Mesenchymal stem cell (in vitro differentiated cells and primary cell): ENCODE measurements at regions not wholly inside any gene's neighbourhood (a gene's known extent, or its start where the extent isn't known, plus 50 kb on each side); places are given as distances from the start of the nearest gene placed in this dataset.
A peak's percentile ranks its signal among the peaks of the same experiment; 100 is the strongest.

ENCODE experiments used
- DNase-seq: peaks from one replicate; pipeline ENCODE4 v3.0.0-alpha.2; 2013
- H2AFZ ChIP-seq: one replicate; pipeline ENCODE4 v1.6.1; 2013; ENCODE audit warnings: low read depth, mild to moderate bottlenecking, control low read depth, inconsistent platforms, low read length, moderate library complexity
- H2AK5ac ChIP-seq: 2 replicates; pipeline ENCODE4 v1.6.1; 2013; ENCODE audit warnings: low read length, moderate library complexity, mild to moderate bottlenecking, inconsistent platforms; ENCODE audit not compliant: severe bottlenecking
- H2BK120ac ChIP-seq: one replicate; pipeline ENCODE4 v1.6.1; 2013; ENCODE audit warnings: low read depth, mild to moderate bottlenecking, inconsistent platforms, low read length, moderate library complexity
- H2BK12ac ChIP-seq, 2 experiments: one replicate each; pipeline ENCODE4 v1.6.1; 2013; ENCODE audit warnings: inconsistent platforms in 2 of 2, low read length in 2 of 2, mild to moderate bottlenecking in 2 of 2, moderate library complexity in 2 of 2, control low read depth in 1 of 2
- H2BK15ac ChIP-seq: one replicate; pipeline ENCODE4 v1.6.1; 2013; ENCODE audit warnings: mild to moderate bottlenecking, low read depth, inconsistent platforms; ENCODE audit not compliant: poor library complexity, severe bottlenecking
- H2BK5ac ChIP-seq: 2 replicates; pipeline ENCODE4 v1.6.1; 2013; ENCODE audit warnings: low read depth, mild to moderate bottlenecking, low read length, control low read depth, inconsistent platforms; ENCODE audit not compliant: poor library complexity, severe bottlenecking
- H3K14ac ChIP-seq, 2 experiments: one replicate each; pipeline ENCODE4 v1.6.1; 2013; ENCODE audit warnings: inconsistent platforms in 2 of 2, low read length in 2 of 2, control low read depth in 1 of 2, mild to moderate bottlenecking in 1 of 2, moderate library complexity in 1 of 2
- H3K18ac ChIP-seq, 2 experiments: one replicate each; pipeline ENCODE4 v1.6.1; 2013; ENCODE audit warnings: inconsistent platforms in 2 of 2, low read length in 2 of 2, control low read depth in 1 of 2, low read depth in 1 of 2, mild to moderate bottlenecking in 1 of 2
- H3K23ac ChIP-seq, 2 experiments: one replicate each; pipeline ENCODE4 v1.6.1; 2013; ENCODE audit warnings: inconsistent platforms in 2 of 2, low read length in 2 of 2, mild to moderate bottlenecking in 2 of 2, moderate library complexity in 2 of 2, control low read depth in 1 of 2
- H3K27ac ChIP-seq: 2 replicates; pipeline ENCODE4 v1.5.1; 2013; ENCODE audit warnings: mild to moderate bottlenecking, moderate library complexity, low read length, control low read depth, inconsistent platforms; ENCODE audit not compliant: poor library complexity, severe bottlenecking
- H3K27me3 ChIP-seq, 2 experiments: 2 replicates each; pipeline versions ENCODE4 v1.6.1 to v1.7.0; 2013; ENCODE audit warnings: low read length in 2 of 2, mild to moderate bottlenecking in 2 of 2, moderate library complexity in 2 of 2, control low read depth in 1 of 2, inconsistent platforms in 1 of 2; ENCODE audit not compliant: control insufficient read depth in 1 of 2, insufficient read depth in 1 of 2
- H3K36me3 ChIP-seq, 2 experiments: 2 replicates each; pipeline versions ENCODE4 v1.6.1 to v1.7.0; 2013; ENCODE audit warnings: low read length in 2 of 2, control low read depth in 1 of 2, inconsistent platforms in 1 of 2, low read depth in 1 of 2, mild to moderate bottlenecking in 1 of 2; ENCODE audit not compliant: insufficient read depth in 2 of 2, control insufficient read depth in 1 of 2
- H3K4ac ChIP-seq, 2 experiments: one replicate each; pipeline ENCODE4 v1.6.1; 2013; ENCODE audit warnings: inconsistent platforms in 2 of 2, low read length in 2 of 2, mild to moderate bottlenecking in 2 of 2, moderate library complexity in 2 of 2, control low read depth in 1 of 2, low read depth in 1 of 2
- H3K4me1 ChIP-seq: 2 replicates; pipeline ENCODE4 v1.6.1; 2013; ENCODE audit warnings: low read depth, low read length, control low read depth; ENCODE audit not compliant: control insufficient read depth, insufficient read depth
- H3K4me2 ChIP-seq: 2 replicates; pipeline ENCODE4 v1.6.1; 2013; ENCODE audit warnings: low read length, mild to moderate bottlenecking, inconsistent platforms; ENCODE audit not compliant: poor library complexity, severe bottlenecking
- H3K4me3 ChIP-seq, 2 experiments: 2 replicates each; pipeline versions ENCODE4 v1.5.1 to v1.7.0; 2013; ENCODE audit warnings: low read length in 2 of 2, mild to moderate bottlenecking in 2 of 2, control low read depth in 1 of 2, low read depth in 1 of 2; ENCODE audit not compliant: insufficient read depth in 1 of 2
- H3K79me1 ChIP-seq: replicated peaks from 2 replicates; pipeline ENCODE4 v1.6.1; 2013; ENCODE audit warnings: mild to moderate bottlenecking, control low read depth, low read length, inconsistent platforms; ENCODE audit not compliant: poor library complexity, severe bottlenecking
- H3K9ac ChIP-seq: 2 replicates; pipeline ENCODE4 v1.7.0; 2013; ENCODE audit warnings: mild to moderate bottlenecking, low read length, moderate library complexity
- H3K9me3 ChIP-seq: 2 replicates; pipeline ENCODE4 v1.7.0; 2013; ENCODE audit warnings: mild to moderate bottlenecking, low read length; ENCODE audit not compliant: control insufficient read depth
- H4K8ac ChIP-seq: one replicate; pipeline ENCODE4 v1.6.1; 2013; ENCODE audit warnings: inconsistent platforms, mild to moderate bottlenecking, low read length, moderate library complexity
- H4K91ac ChIP-seq: one replicate; pipeline ENCODE4 v1.6.1; 2013; ENCODE audit warnings: mild to moderate bottlenecking, low read length, inconsistent platforms
- WGBS: methylation state at CpG from one replicate; pipeline ENCODE4 v1.1.7; 2013; ENCODE audit warnings: mixed read lengths; 5-methylcytosine and 5-hydroxymethylcytosine counted together

DNA sequence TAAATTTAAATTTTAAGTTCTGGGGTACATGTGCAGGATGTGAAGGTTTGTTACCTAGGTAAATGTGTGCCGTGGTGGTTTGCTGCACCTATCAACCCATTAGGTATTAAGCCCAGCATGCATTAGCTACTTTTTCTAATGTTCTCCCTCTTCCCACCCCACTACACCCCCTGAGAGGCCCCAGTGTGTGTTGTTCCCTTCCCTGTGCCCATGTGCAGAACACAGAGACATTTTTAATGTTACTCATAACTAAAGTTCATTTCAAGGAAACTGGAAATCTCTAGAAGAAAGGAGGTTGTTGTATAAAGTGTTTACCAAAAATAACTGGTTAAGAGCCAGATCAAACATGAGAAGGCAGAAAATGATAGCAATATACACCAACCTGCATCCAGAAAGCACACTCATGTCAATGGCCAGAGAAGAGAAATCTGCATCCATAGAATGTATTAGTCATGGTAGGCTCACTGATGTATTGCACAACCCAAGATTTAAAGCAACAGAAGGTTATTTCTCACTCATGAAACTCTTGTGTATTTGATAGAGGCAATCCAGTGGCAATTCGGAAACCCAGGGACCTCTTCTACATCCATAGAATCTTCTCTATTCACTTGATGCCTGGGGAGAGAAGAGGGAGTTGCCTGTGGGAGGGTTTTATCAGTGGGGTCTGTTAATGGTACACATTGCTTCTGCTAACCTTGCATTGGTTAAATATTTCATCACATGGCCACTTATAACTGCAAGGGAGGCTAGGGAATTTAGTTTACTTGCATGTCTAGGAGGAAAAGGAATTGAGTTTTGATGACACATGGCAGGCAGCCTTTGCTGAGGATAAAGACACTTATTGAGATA is 321.9 kb upstream of the RASGRP1 start:
- no peaks in the 10 kb centered on the region for H3K79me1 ChIP-seq
- peak overlapping the region; percentile 39 for H4K8ac ChIP-seq
- no peak overlapping the region for H2AK5ac ChIP-seq
- peak overlapping the region; percentile 50 for H2BK120ac ChIP-seq
- WGBS, result 60% methylated on average over 1 of the region's 2 CpGs
- peak overlapping the region; percentile 30 for H3K9ac ChIP-seq
- peak; percentile 94 for DNase-seq
- no peak overlapping the region for H2BK5ac ChIP-seq
- H4K91ac ChIP-seq, result no peak overlapping the region
- H3K36me3 ChIP-seq, result no peaks in the 10 kb centered on the region
- no peak overlapping the region for H3K4me2 ChIP-seq
- H3K9me3 ChIP-seq, result no peaks in the 10 kb centered on the region
- H3K27ac ChIP-seq, result peak overlapping the region; percentile 54
- peak overlapping the region in 1 of 2 experiments; percentile 98 for H3K4ac ChIP-seq
- no peak overlapping the region for H3K4me3 ChIP-seq
- H3K4me1 ChIP-seq, result peaks cover 4% of the 10 kb centered on the region
- peak overlapping the region; percentile 72 to 76 for H3K18ac ChIP-seq
- no peak overlapping the region for H3K23ac ChIP-seq
- peak overlapping the region; percentile 7 to 72 for H2BK12ac ChIP-seq
- no peaks in the 10 kb centered on the region for H3K27me3 ChIP-seq
- no peak overlapping the region for H2BK15ac ChIP-seq
- H2AFZ ChIP-seq, result no peak overlapping the region
- H3K14ac ChIP-seq, result no peak overlapping the region

DNA sequence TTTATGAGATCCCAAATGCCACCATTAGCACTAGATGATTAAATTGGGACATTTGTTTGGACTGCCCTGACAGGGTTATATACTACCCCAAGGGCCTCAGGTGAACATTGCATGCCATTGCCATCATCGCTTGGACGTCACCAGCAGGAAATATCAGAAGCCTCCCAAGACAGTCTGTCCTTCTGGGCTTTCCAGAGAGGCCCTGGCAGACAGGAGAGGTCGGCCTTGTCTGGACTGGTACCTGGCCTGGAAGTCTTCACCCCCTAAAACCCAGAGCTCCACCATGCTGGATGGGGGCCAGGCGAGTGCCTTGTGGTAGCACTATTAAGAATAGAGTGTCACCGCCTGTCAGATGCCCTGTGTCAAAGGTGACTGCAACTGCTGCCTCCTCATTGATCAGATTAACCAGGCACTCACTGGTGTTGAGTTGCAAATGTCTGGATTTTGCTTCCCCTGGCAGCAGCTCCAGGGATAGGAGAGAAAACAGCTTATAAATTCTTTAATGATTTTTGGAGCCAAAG is 324.1 kb upstream of the RASGRP1 start:
- Histone ChIP-seq H3K4me2 (no peak overlapping the region), H2BK12ac (peak overlapping the region; percentile 90 to 91), H2BK5ac (no peak overlapping the region), H4K8ac (peak overlapping the region; percentile 41), H3K14ac (no peak overlapping the region), H4K91ac (no peak overlapping the region), H3K18ac (peak overlapping the region; percentile 22 to 56), H3K27me3 (no peaks in the 10 kb centered on the region), H2BK15ac (no peak overlapping the region), H3K4me1 (peaks cover 8% of the 10 kb centered on the region), H3K4me3 (no peak overlapping the region), H3K4ac (peak overlapping the region in 1 of 2 experiments; percentile 67), H2AK5ac (peak overlapping the region; percentile 23), H3K79me1 (no peaks in the 10 kb centered on the region), H3K9ac (no peak overlapping the region), H2AFZ (no peak overlapping the region), H3K23ac (no peak overlapping the region), H3K9me3 (no peaks in the 10 kb centered on the region), H2BK120ac (peak overlapping the region; percentile 82), H3K36me3 (no peaks in the 10 kb centered on the region), H3K27ac (no peak overlapping the region)
- no peak for DNase-seq
- 88% methylated on average over 5 of the region's 5 CpGs for WGBS

DNA sequence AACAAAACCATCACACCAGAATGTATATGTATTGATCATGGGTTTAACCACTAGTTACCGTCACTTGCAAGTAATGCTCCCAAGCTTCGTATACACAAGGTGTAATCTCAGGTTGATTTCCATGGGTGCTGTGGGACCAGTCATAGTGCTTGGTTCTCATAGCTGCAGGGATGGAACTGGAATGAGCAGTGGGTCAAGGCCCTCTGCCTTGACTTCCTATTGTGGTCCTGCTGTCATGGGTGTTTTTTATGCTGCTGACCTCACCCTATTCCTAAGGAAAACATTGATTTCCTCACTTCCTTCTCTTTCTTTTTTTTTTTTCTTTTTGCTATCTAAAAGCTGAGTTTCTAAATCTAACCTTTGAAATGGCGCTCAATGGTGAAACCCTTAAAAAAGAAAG is 325.6 kb upstream of the RASGRP1 start:
- Histone ChIP-seq H3K36me3 (no peaks in the 10 kb centered on the region), H2BK12ac (peak overlapping the region; percentile 29 to 70)
- 97% methylated on average over 2 of the region's 3 CpGs for WGBS

GRCh38 chr15:38893925-38894242 is 329.3 kb upstream of the RASGRP1 start:
- Histone ChIP-seq H3K18ac (peak overlapping the region in 1 of 2 experiments; percentile 31), H3K27me3 (no peaks in the 10 kb centered on the region), H3K27ac (peak overlapping the region; percentile 97), H2BK5ac (peak overlapping the region; percentile 97), H3K9ac (peak overlapping the region; percentile 28), H3K9me3 (no peaks in the 10 kb centered on the region), H2BK120ac (no peak overlapping the region), H3K14ac (no peak overlapping the region), H3K4ac (no peak overlapping the region), H2BK15ac (no peak overlapping the region), H3K36me3 (no peaks in the 10 kb centered on the region), H4K8ac (no peak overlapping the region), H2AK5ac (no peak overlapping the region), H3K4me1 (peaks cover 9% of the 10 kb centered on the region), H4K91ac (no peak overlapping the region), H3K79me1 (no peaks in the 10 kb centered on the region), H3K4me2 (no peak overlapping the region), H3K23ac (no peak overlapping the region), H2AFZ (no peak overlapping the region), H2BK12ac (no peak overlapping the region), H3K4me3 (no peak overlapping the region)
- DNase-seq, result no peak

More for the DNA sequence above, 325.6 kb upstream of the RASGRP1 start:
- no peak overlapping the region for H3K4me3 ChIP-seq
- no peak overlapping the region for H3K14ac ChIP-seq
- H3K9ac ChIP-seq, result no peak overlapping the region
- H3K4me1 ChIP-seq, result peaks cover 8% of the 10 kb centered on the region
- H3K23ac ChIP-seq, result no peak overlapping the region
- DNase-seq, result no peak
- no peaks in the 10 kb centered on the region for H3K79me1 ChIP-seq
- peak overlapping the region; percentile 31 to 80 for H3K18ac ChIP-seq
- no peak overlapping the region for H2BK120ac ChIP-seq
- H3K9me3 ChIP-seq, result no peaks in the 10 kb centered on the region
- H4K8ac ChIP-seq, result no peak overlapping the region
- no peak overlapping the region for H2AFZ ChIP-seq
- H4K91ac ChIP-seq, result peak overlapping the region; percentile 6
- peak overlapping the region in 1 of 2 experiments; percentile 54 for H3K4ac ChIP-seq
- H3K4me2 ChIP-seq, result no peak overlapping the region
- no peak overlapping the region for H3K27ac ChIP-seq
- no peaks in the 10 kb centered on the region for H3K27me3 ChIP-seq
- H2BK5ac ChIP-seq, result no peak overlapping the region
- no peak overlapping the region for H2BK15ac ChIP-seq
- H2AK5ac ChIP-seq, result peak overlapping the region; percentile 40
